Cardiac muscle cell (in vitro differentiated cells and primary cell): ENCODE measurements at regions not wholly inside any gene's neighbourhood (a gene's known extent, or its start where the extent isn't known, plus 50 kb on each side); places are given as distances from the start of the nearest gene placed in this dataset.

Source experiments
- DNase-seq, 2 donors: peaks; one replicate each; pipeline versions ENCODE4 v3.0.0 to v3.0.0-alpha.2; 2010 to 2017; ENCODE audit warnings: low read depth in 1 of 2, low spot score in 1 of 2
- H3K27ac ChIP-seq: fragments of 200-600 bp; sonication (generic); 2 replicates; pipeline ENCODE4 v1.5.1; 2016
- H3K27me3 ChIP-seq: fragments of 200-600 bp; sonication (generic); 2 replicates; pipeline ENCODE4 v1.6.0; 2016; ENCODE audit warnings: control low read depth
- H3K36me3 ChIP-seq: fragments of 200-600 bp; sonication (generic); 2 replicates; pipeline ENCODE4 v1.5.1; 2016; ENCODE audit warnings: control low read depth
- H3K4me1 ChIP-seq: fragments of 200-600 bp; sonication (generic); 2 replicates; pipeline ENCODE4 v1.8.1; 2017; ENCODE audit warnings: low read depth, mild to moderate bottlenecking, mixed run types
- H3K4me3 ChIP-seq: fragments of 200-600 bp; sonication (generic); 2 replicates; pipeline ENCODE4 v1.5.1; 2016; ENCODE audit warnings: mild to moderate bottlenecking
- H3K9me3 ChIP-seq: fragments of 200-600 bp; sonication (generic); 2 replicates; pipeline ENCODE4 v1.5.1; 2017; ENCODE audit warnings: low read depth, mild to moderate bottlenecking, control low read depth
- TF ChIP-seq, protein P1 (sequence below): IDR thresholded peaks from 2 replicates; pipeline ENCODE4 v1.5.1; 2012; ENCODE audit warnings: low read depth, mild to moderate bottlenecking, low read length

DNA sequence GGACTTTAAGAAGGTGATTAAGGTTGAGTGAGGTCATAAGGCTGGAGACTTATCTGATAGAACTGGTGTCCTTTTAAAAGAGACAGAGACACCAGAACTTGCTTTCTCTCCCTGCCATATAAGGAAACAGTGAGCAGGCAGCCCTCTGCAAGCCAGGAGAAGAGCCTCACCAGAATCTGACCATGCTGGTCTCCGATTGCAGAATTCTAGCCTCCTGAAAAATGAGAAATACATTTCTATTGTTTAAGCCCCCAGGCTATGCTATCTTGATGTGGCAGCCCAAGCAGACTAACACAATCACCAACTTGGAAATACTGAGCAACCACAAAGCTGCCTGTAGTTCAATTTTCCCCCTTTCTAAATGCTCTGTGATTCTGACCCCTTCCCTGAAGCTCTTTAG is 161.4 kb upstream of the RARB start:
- H3K27ac ChIP-seq: peak overlapping the region; percentile 50
- H3K36me3 ChIP-seq: no peaks in the 10 kb centered on the region
- H3K9me3 ChIP-seq: no peaks in the 10 kb centered on the region
- DNase-seq: no peak
- no peaks in the 10 kb centered on the region for H3K27me3 ChIP-seq
- H3K4me1 ChIP-seq: peaks cover 6% of the 10 kb centered on the region
- TF ChIP-seq, protein P1, sequence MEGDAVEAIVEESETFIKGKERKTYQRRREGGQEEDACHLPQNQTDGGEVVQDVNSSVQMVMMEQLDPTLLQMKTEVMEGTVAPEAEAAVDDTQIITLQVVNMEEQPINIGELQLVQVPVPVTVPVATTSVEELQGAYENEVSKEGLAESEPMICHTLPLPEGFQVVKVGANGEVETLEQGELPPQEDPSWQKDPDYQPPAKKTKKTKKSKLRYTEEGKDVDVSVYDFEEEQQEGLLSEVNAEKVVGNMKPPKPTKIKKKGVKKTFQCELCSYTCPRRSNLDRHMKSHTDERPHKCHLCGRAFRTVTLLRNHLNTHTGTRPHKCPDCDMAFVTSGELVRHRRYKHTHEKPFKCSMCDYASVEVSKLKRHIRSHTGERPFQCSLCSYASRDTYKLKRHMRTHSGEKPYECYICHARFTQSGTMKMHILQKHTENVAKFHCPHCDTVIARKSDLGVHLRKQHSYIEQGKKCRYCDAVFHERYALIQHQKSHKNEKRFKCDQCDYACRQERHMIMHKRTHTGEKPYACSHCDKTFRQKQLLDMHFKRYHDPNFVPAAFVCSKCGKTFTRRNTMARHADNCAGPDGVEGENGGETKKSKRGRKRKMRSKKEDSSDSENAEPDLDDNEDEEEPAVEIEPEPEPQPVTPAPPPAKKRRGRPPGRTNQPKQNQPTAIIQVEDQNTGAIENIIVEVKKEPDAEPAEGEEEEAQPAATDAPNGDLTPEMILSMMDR: no peak
- H3K4me3 ChIP-seq: no peak overlapping the region

DNA sequence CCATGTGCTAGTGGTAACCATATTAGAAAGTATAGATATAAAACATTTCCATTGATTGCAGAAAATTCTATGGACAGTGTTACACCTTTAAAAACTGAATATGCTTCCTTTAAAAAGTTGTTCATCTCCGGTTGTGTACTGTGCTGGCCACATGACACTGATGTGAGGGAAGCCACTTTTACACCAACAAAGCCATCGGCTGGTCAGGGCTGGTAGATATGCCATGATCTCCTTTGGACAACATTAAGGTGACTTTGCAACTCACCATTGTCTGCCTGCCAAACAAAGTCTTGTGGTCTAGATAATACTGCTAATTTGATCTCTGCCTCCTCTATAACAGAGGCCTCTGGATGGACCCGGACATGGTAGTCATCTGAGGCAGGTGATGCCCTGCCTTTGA is 156.0 kb upstream of the RARB start:
- TF ChIP-seq, protein P1: no peak
- H3K4me3 ChIP-seq: no peak overlapping the region
- no peak overlapping the region for H3K27ac ChIP-seq
- H3K9me3 ChIP-seq: no peaks in the 10 kb centered on the region
- H3K4me1 ChIP-seq: no peaks in the 10 kb centered on the region
- no peaks in the 10 kb centered on the region for H3K36me3 ChIP-seq
- no peak for DNase-seq
- H3K27me3 ChIP-seq: no peaks in the 10 kb centered on the region

DNA sequence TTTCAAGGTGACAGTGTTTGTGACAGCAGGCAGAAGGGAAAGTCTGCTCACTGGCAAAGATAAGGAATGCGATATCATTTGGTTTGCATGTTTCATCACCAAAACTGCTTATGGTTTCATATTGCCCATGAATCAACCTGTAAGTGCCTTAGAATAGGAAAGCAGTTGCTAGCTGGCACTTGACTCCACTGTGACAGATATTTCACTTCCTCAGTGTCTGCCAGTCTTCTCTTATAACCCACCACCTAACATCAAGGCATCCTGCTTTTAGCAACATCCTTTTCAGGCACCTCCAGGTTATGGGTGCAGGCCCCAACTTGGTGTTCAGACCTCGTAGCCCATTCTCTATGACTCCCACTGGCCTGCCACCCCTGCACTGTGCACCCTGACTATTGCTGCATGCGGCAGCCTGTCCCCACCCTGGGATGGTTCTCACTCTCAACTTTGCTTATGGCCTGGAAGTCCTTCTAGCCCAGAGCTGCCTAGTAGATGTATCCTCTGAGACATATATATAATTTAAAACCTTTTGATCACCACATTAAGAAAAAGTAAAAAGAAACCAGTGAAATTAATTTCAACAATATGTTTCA is 154.4 kb upstream of the RARB start:
- DNase-seq: no peak
- no peaks in the 10 kb centered on the region for H3K9me3 ChIP-seq
- H3K4me3 ChIP-seq: no peak overlapping the region
- TF ChIP-seq, protein P1: no peak
- no peaks in the 10 kb centered on the region for H3K27me3 ChIP-seq
- H3K36me3 ChIP-seq: no peaks in the 10 kb centered on the region
- no peak overlapping the region for H3K27ac ChIP-seq
- H3K4me1 ChIP-seq: no peaks in the 10 kb centered on the region

DNA sequence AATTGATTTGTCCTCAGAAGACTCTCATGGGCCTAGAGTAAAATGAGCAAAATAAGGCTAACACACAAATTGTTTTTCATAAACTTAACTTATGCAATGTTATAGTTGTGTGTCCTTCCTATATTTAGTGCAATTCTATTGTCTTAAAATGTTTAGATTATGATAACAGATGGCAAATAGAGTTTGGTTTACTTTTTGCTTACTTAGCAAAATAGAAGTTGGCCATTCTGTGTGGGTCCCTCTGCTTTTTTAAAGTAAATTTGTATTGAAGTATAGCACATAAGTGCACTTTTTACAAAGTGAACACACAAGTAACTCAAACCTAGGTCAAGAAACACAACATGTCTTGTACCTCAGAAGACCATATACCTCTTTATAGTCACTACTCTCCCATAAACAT is 150.6 kb upstream of the RARB start:
- no peaks in the 10 kb centered on the region for H3K27me3 ChIP-seq
- no peak for DNase-seq
- TF ChIP-seq, protein P1: no peak

DNA sequence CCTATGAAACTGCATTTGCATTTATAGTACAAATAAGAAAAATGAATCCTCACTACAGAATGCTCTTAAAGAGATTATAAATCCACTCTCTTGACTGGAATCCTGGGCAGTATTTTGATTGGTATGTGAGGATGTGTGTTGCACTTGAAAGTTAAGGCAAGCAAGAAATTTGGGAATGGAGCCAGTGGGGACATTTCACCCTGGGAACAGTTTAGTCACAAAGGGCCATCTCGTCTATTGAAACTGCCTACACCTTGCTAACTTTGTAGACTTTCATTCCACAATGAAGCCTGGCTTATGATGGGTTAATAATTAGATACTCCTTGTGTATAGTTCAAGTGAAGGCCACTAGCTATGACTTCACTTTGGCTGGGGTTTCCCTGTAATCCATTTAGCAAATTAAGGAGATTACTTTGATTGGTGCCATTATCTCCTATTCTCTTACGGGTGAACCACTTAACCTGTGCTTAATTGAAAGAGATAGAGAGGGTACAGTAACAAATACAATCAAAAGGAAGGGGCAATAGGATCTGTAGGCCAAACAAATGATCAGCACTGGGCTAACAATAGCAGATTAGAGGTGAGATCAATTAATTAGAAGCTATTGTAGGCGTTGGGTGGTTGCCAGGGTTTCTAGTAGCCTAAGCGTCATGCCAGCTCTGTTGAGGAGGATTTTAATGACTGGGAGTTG is 146.9 kb upstream of the RARB start:
- Histone ChIP-seq H3K27ac (no peak overlapping the region), H3K4me1 (no peaks in the 10 kb centered on the region), H3K9me3 (no peaks in the 10 kb centered on the region), H3K27me3 (no peaks in the 10 kb centered on the region), H3K4me3 (no peak overlapping the region), H3K36me3 (no peaks in the 10 kb centered on the region)
- TF ChIP-seq, protein P1: no peak
- DNase-seq: no peak

More for the DNA sequence above, 150.6 kb upstream of the RARB start:
- Histone ChIP-seq H3K36me3 (no peaks in the 10 kb centered on the region), H3K4me1 (no peaks in the 10 kb centered on the region), H3K9me3 (no peaks in the 10 kb centered on the region), H3K4me3 (no peak overlapping the region), H3K27ac (no peak overlapping the region)
